Fibroblast of pulmonary artery (primary cell): ENCODE measurements at regions not wholly inside any gene's neighbourhood (a gene's known extent, or its start where the extent isn't known, plus 50 kb on each side); places are given as distances from the start of the nearest gene placed in this dataset.

Experiments used
- DNase-seq: peaks from one replicate; pipeline ENCODE4 v3.0.0-alpha.2; 2010; ENCODE audit warnings: low read depth
- H3K4me3 ChIP-seq: replicated peaks from 2 replicates; pipeline ENCODE4 v1.5.1; 2011; ENCODE audit warnings: low read depth, mild to moderate bottlenecking, control low read depth, low read length, moderate library complexity
- TF ChIP-seq, protein P1 (sequence below): IDR thresholded peaks from 2 replicates; pipeline ENCODE4 v1.5.1; 2011; ENCODE audit warnings: mild to moderate bottlenecking, control low read depth, low read length, inconsistent platforms; ENCODE audit errors: missing control alignments

DNA sequence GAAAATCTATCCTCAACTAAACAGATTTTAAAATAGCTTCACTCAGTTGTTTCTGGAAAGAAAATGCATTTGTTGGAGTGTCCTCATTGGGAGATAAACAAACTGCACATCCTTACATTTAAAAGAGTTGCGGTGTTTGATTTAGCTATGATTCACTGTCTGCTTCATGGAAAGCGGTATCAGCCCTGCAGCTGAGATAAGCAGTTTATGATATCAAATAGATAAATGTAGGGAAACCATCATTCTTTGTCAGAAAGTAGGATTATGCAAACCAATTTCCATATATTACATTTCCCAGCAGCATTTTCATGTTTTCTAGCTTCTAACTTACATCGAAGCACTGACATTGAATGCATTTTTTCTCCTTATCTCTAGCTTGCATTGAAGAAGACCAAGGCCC lies 698.9 kb downstream of the DIPK2A start:
- TF ChIP-seq, protein P1, sequence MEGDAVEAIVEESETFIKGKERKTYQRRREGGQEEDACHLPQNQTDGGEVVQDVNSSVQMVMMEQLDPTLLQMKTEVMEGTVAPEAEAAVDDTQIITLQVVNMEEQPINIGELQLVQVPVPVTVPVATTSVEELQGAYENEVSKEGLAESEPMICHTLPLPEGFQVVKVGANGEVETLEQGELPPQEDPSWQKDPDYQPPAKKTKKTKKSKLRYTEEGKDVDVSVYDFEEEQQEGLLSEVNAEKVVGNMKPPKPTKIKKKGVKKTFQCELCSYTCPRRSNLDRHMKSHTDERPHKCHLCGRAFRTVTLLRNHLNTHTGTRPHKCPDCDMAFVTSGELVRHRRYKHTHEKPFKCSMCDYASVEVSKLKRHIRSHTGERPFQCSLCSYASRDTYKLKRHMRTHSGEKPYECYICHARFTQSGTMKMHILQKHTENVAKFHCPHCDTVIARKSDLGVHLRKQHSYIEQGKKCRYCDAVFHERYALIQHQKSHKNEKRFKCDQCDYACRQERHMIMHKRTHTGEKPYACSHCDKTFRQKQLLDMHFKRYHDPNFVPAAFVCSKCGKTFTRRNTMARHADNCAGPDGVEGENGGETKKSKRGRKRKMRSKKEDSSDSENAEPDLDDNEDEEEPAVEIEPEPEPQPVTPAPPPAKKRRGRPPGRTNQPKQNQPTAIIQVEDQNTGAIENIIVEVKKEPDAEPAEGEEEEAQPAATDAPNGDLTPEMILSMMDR, result no peak
- DNase-seq, result no peak
- H3K4me3 ChIP-seq, result no peak overlapping the region

DNA sequence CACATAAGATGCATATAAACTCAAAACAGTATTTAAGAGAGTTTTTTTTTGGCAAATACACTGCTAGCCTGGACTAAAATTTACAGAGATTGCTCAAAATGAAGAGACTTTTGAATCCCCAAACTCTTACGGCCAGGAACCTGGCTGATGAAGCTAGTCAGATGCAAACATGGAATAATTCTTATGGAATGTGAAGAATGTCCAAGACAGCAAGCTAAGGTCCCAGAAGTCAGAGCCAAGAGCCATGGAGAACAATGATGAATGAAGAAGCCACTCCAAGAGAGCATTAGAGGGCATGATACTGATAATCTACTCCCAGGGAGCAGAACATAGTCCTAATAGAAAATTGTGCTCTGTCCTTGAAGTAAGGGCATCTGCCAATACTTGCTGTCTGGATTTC lies 705.5 kb downstream of the DIPK2A start:
- H3K4me3 ChIP-seq, result no peak overlapping the region
- peak; percentile 49 for DNase-seq
- TF ChIP-seq, protein P1, result no peak

DNA sequence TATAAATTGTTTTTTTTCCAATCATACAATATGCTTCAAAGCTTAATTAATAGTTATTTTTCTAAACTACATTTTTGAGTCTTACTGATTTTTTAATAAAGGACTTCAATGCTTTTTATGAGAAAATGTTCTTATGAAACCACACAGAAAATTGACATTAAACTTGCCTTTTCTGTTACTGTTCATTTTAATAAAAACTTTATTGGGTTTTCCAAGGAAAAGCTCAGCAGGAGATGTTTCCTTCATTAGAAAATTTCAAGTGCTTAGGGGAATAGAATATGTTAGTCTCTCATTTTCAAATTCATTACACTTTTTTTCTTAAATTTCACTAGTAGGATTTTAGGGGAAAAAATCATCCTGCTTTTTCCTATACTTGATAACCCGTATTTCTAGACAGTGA lies 711.4 kb downstream of the DIPK2A start:
- TF ChIP-seq, protein P1, result no peak
- H3K4me3 ChIP-seq, result no peak overlapping the region
- DNase-seq, result no peak

DNA sequence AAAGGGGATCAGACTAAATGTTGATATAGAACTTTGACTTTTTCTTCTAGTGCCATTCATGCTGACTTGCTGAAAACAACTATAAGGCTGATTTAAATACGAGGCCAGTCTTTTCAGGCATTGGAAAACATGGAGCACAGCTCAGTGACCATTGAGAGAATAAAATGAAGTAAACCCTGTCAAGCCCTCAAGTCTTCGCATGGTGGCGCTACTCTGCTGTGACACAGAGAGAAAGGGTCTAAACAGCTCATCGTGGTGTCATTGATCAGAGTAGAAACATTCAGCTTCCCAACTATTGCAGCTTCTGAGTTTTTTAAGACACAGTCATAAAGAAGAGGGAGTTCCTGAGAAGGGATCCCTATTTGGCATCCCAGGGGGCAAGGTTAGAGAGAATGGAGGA lies 716.2 kb downstream of the DIPK2A start:
- TF ChIP-seq, protein P1, result no peak
- DNase-seq, result peak; percentile 3
- H3K4me3 ChIP-seq, result no peak overlapping the region

DNA sequence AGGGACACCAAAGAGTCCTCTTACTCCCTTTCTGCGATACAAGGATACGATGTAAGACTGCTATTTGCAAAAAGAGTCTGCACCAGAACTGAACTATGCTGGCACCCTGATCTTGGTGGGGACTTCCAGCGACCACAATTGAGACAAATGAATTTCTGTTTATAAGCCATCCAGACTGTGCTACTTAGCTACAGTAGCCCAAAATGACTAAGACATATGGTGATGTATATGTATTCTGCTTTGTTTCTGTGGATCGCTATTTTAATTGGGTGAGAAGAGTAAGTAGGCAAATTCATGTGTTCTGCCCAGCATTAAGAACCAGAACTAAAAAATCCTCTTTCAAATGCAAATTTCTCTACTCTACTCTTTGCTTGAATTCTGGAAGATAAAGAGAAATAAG lies 720.9 kb downstream of the DIPK2A start:
- no peak overlapping the region for H3K4me3 ChIP-seq
- TF ChIP-seq, protein P1, result no peak
- DNase-seq, result no peak

DNA sequence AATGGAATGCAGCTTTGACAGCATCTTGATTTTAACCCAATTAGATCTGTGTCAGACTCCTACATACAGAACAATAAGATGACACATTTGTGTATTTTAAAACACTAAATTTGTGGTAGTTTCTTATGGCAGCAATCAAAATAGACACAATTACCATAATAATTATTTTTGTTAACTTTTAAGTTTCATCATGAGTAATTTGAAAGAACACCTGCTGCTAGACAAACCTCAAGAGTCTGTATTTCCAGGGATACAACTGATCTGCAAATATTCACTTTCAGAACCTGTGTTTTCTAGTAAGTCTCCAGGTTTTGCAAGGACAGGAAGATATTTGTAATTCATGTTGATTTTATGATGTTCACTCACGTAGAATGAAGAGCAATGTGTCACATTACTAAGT lies 736.8 kb downstream of the DIPK2A start:
- TF ChIP-seq, protein P1, result no peak
- no peak overlapping the region for H3K4me3 ChIP-seq
- DNase-seq, result no peak

DNA sequence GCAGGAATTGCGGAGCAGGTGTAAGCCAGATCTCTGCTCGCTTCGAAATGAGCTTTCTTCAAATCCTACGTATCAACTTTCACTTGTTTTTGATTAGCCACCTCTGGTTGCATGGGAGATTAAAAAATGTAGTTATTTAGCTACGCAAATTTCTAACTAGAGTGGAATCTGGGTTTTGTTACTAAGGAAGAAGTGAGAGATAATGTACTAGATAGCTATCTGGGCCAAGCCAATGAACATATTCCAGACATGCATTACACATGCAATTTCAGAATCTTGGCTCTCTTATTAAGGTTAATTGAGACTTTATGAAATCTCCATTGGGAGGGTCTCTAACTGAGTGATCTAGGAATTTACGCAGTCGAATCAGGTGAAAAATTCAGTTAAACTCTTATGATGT lies 765.7 kb downstream of the DIPK2A start:
- TF ChIP-seq, protein P1, result no peak
- no peak for DNase-seq
- no peak overlapping the region for H3K4me3 ChIP-seq
